ENCODE measurements at regions not wholly inside any gene's neighbourhood (a gene's known extent, or its start where the extent isn't known, plus 50 kb on each side); places are given as distances from the start of the nearest gene placed in this dataset.

- TF ChIP-seq CTCF (IDR thresholded peaks at IDR 0.05) (no peak), EZH2 (IDR thresholded peaks at IDR 0.05) (no peak)
Observed at GRCh38 chr11:103552086-103552485, 442.9 kb downstream of the DYNC2H1 start.
